H7 (cell line): ENCODE measurements at regions not wholly inside any gene's neighbourhood (a gene's known extent, or its start where the extent isn't known, plus 50 kb on each side); places are given as distances from the start of the nearest gene placed in this dataset.

Experiments used
- DNase-seq: peaks from one replicate; pipeline ENCODE4 v3.0.0; 2012
- H3K27me3 ChIP-seq: 2 replicates; pipeline ENCODE4 v1.6.0; 2011; ENCODE audit warnings: mild to moderate bottlenecking, low read length; ENCODE audit not compliant: control insufficient read depth, insufficient read depth
- H3K36me3 ChIP-seq: replicated peaks from 2 replicates; pipeline ENCODE4 v1.5.1; 2011; ENCODE audit warnings: low read length; ENCODE audit not compliant: control insufficient read depth, insufficient read depth
- H3K4me3 ChIP-seq: 2 replicates; pipeline ENCODE4 v1.5.1; 2011; ENCODE audit warnings: low read depth, mild to moderate bottlenecking, control low read depth, low read length, moderate library complexity; ENCODE audit not compliant: insufficient read depth

DNA sequence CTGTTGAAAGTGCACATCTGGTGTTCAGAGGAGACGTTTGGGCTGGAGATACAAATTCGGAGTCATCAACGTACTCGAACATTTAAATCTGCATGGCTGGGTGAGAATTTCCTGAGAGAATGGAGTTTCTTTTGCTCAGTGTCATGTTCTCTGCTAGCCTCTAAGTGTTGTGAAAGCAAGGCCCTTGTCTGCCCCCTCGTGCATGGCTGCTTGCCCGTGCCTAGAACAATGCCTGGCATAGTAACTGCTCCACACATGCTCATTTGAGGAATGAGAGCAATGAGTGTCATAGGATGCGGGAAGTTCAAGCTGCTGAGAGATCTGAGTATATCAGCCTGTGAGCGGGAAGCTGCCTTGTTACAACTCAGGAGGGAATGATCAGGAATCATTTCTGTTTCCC lies 171.1 kb upstream of the CSF3R start:
- H3K4me3 ChIP-seq = no peak overlapping the region
- no peak for DNase-seq
- no peaks in the 10 kb centered on the region for H3K36me3 ChIP-seq
- peaks cover 3% of the 10 kb centered on the region; the same call in 1 of the 2 replicates for H3K27me3 ChIP-seq

DNA sequence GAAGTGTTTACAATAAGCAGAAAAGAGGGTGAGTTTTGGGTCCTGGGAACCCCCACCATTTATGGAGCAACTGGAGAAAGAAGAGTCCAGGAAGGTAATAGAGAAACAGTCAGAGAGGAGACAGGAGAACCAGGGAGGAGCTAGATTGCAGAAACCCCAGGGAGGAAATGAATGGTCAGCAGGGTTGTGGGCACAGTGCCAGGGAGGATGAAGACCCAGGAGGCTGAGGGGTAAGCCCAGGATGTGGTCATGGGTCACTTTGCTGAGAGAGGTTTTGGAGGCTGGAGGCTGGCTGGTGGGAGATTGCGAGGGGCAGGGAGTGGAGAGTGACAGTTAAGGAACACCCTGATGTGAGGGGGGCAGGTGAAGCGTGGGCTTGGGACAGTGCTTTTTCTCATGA lies 169.9 kb upstream of the CSF3R start:
- no peak overlapping the region for H3K4me3 ChIP-seq
- H3K36me3 ChIP-seq = no peaks in the 10 kb centered on the region
- no peak for DNase-seq
- H3K27me3 ChIP-seq = peaks cover 3% of the 10 kb centered on the region; the same call in 1 of the 2 replicates

DNA sequence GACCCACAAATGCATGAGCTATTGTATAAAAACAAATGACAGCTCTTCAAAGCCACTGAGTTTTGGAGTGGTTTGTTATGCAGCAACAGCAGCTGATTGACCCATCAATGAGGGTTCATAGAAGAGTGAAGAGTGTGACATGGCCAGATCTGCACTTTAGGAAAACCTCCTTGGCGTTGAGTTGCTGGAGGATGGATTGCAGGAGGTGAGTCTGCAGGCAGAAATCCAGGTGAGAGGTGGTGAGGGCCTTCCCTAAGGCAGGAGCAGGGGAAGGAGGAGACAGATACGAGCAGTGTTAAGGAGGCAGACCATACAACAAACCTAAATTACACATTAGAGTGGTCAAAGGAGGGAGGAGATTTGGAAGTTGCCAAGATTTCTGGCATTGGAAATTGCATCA lies 169.3 kb upstream of the CSF3R start:
- peaks cover 3% of the 10 kb centered on the region; the same call in 1 of the 2 replicates for H3K27me3 ChIP-seq
- no peak for DNase-seq
- H3K36me3 ChIP-seq = no peaks in the 10 kb centered on the region
- no peak overlapping the region for H3K4me3 ChIP-seq

DNA sequence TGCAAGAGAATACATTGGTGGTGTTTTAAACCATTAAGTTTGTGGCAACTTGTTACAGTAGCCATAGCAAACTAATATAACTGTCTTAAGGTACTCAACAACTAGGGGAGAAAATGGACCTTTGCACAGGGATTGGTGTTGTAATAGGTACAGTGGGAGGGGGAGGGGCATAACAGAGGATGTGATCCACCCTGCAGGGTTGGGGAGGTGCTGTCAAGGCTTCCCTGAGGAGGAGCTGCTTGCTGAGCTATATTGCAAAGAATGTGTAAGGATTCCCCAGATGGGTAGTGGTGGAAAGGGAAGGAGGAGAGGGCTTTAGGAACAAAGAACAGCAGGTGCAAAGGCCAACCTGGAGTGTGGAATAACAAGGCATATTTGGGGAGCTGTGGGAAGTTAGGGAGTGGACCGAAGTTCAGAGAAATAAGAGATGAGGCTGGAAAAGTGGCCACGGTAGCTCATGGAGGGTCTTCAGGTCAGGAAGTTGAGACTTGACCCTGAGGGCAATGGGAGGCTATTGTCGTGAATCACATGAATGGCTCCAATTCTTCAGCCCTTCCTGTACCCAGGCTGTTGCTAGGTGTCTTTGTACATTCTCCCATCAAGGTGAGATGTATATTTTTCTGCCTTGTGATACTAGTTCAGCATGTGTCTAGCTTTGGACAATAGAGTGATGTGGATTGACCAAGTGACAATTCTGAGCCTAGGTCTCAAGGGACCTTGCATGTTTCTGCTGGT lies 168.6 kb upstream of the CSF3R start:
- DNase-seq = no peak
- Histone ChIP-seq H3K4me3 (no peak overlapping the region), H3K27me3 (peaks cover 3% of the 10 kb centered on the region; the same call in 1 of the 2 replicates), H3K36me3 (no peaks in the 10 kb centered on the region)

DNA sequence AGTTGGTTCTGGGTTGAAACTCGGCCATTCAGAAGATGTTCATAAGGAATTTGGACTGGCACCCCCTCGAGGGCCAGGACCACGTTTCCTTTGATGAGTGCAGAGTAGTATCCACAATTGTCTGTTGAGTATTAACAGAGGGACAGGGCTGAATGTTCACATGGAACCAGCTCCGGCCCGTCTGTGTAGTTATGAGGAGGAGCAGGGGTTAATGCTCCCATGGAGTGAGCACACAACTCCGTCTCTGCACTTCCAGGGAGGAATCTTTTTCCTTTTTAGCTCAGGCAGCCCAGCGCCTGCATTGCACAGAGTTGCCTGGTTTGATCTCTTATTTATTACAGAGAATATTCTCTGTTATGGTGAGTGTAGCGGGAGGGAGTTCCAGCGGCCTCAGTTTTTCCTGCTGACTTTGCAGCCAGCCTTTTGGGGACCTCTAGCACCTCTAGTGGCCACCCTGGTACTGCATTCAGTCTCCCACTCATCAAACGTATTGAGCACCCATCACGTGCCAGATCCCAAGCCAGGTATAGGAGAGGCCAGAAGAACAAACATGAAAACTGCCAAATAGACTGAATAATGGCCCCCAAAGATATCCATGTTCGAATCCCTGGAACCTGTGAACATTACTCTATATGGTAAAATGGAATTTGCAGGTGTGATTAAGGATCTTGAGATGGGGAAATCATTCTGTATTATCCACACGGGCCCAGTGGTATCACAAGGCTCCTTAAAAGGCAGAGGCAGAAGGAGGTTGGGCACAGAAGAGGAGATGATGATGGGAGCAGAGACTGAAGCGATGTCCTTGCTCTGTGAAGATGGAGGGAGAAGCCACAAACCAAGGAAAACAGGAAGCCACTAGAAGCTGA lies 167.7 kb upstream of the CSF3R start:
- Histone ChIP-seq H3K27me3 (peaks cover 3% of the 10 kb centered on the region; the same call in 1 of the 2 replicates), H3K36me3 (no peaks in the 10 kb centered on the region), H3K4me3 (no peak overlapping the region)

DNA sequence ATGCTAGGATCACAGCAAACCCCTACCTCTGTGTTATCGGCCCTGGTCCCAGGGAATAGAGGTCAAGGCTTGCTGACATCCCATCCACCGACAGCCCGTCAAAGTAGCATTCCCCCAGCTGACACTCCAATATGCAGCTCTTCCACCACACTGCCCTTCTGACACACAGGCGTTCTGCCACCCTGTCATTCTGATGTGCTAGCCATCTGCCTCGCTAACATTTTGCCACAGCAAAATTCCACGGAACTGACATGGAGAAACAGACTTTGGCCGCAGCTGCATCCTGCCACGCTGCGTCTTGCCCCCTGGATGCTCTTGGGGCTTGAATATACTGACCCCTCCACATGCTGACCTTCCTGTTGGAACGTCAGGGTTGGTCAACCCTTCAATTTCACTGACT lies 163.2 kb upstream of the CSF3R start:
- peaks cover 3% of the 10 kb centered on the region; the same call in 1 of the 2 replicates for H3K27me3 ChIP-seq
- H3K36me3 ChIP-seq = no peaks in the 10 kb centered on the region
- no peak overlapping the region for H3K4me3 ChIP-seq

More for the DNA sequence above, 167.7 kb upstream of the CSF3R start:
- DNase-seq = peak; percentile 84

DNA sequence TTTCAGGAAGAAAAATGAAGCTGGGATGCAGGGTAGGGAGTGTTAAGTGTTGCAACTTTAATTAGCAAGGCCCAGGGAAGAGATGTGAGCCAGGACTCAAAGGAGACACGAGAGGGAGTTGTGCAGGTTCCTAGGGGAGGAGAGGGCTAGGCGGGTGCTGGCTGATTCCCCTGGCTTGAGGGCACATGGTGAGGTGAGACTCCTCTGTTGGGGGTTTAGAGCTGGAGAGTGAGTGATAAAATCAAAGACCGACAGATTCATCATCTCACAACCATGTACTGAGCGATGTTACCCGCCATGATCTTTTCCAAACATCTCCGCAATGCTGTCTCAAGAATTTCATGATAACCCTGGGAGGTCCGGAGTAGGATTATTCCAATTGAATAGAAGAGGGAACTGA lies 161.8 kb upstream of the CSF3R start:
- DNase-seq = no peak
- no peak overlapping the region for H3K4me3 ChIP-seq
- H3K27me3 ChIP-seq = no peaks in the 10 kb centered on the region
- H3K36me3 ChIP-seq = no peaks in the 10 kb centered on the region

More for the DNA sequence above, 163.2 kb upstream of the CSF3R start:
- no peak for DNase-seq

DNA sequence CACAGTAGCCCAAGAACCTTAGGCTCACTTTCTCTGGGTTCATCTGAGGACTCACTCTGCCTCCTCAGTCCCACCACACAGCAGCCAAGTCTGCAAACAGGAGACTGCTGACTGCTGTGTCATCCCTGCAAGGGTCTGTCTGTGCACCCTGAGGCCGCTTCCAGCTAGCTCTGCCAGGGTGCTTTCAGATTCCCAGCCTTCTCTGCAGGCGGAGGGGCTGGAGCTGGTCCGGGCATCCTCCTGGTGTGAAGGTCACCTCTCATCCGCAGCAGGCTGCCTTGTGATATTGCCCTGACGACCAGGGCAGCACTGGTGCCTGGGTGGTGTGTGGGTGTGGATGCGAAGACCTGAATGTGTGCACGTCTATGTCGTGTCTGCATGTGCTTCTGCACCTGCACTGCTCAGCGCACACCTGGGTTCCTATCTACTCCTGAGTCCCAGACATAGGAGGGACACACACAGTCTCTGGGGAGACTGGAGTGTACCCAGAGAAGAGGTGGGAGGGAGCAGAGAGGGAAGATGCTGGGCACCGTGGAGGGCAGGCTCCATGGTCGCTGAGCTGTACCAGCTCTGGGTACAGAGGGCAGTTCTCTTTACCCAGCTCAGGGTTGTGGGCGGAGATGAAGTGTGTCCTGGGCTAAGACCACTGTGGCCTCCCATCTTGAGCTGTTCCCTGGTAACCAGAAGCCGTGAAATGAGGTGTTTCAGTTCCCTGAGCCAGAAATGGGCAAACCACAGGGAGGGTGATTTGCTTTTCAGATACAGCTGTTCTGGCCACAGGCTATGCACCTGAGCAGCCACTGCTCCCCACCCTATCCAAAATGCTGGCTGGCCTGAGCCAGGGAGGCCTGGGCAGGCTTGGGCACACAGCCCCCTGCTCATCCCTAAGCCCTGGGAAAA lies 160.9 kb upstream of the CSF3R start:
- Histone ChIP-seq H3K27me3 (no peaks in the 10 kb centered on the region), H3K4me3 (no peak overlapping the region), H3K36me3 (no peaks in the 10 kb centered on the region)
- DNase-seq = no peak

DNA sequence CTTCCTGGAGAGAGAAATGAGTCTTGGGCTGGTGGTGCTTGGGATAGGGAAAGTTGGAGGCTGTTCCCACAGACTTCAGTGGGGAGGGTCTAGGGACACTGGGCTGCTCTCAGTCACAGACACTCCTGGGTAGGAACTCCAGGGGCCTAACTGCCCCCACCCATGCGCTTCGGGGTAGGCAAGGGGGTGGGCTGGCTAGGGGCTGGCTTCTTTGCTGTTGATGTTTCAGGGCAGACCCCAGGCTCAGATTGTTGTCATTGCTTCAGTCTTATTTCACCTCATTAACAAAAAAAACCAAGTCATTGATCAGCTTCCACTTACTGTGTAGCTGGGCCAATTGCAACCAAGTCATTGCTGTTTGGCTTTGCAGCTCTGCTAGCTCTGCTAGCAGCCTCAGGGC lies 160.1 kb upstream of the CSF3R start:
- Histone ChIP-seq H3K36me3 (no peaks in the 10 kb centered on the region), H3K4me3 (no peak overlapping the region), H3K27me3 (no peaks in the 10 kb centered on the region)
- no peak for DNase-seq

DNA sequence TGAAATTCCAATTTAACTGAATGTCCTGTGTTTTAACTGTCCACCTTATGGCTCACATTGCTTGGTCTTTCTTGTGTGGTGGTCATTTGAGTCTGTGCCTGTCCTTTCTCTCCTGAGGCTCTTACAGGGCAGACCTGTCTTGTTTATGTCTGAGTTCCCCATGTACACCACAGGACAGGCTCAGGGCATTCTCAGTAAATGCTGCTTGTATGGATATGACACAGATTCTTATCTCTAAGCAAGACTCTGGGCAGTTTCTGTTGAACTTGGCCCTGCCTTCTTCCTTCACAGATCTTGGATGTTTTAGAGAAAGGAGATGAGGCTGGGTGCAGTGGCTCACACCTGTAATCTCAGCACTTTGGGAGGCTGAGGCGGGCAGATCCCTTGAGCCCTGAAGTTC lies 159.1 kb upstream of the CSF3R start:
- DNase-seq = no peak
- Histone ChIP-seq H3K4me3 (no peak overlapping the region), H3K27me3 (no peaks in the 10 kb centered on the region), H3K36me3 (no peaks in the 10 kb centered on the region)

DNA sequence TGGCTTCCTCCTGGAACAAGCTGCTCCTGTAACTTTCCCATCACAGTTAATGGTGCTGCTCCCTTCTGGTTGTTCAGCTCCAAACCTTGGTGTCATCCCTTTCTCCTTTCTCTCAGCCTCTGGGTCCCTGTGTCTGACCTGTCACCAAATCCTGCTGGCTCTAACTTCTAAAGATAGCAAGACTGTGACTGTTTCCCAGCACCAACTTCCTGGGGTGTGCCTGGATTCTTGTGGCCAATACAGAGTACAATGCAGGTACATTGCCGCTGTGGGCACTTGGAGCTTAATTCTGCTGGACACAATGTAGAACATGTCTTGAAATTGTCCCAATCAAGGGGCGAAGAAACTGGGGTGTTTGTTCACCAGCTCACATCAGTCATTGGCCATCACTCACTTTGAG lies 156.7 kb upstream of the CSF3R start:
- DNase-seq = no peak
- H3K4me3 ChIP-seq = no peak overlapping the region
- H3K36me3 ChIP-seq = no peaks in the 10 kb centered on the region
- no peaks in the 10 kb centered on the region for H3K27me3 ChIP-seq

DNA sequence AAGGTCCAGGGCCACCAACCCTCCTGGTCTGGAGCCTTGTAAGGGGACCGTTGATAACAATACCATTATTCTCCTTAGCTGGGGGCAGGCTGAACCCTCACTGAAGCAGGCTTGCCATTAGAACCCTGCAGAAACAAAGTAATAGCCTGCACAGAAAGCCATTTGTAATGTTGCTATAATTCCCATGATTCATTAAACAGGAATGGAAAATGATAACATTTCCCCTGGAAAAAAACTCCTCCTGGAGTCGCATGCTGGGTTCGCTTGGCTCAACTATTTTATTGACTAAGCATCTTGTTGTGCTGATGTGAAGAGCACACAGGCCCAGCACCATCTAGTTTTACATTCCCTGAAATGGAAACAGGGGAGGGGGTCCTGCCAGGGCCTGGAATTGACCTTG lies 155.6 kb upstream of the CSF3R start:
- Histone ChIP-seq H3K4me3 (no peak overlapping the region), H3K27me3 (no peaks in the 10 kb centered on the region)
- DNase-seq = no peak

DNA sequence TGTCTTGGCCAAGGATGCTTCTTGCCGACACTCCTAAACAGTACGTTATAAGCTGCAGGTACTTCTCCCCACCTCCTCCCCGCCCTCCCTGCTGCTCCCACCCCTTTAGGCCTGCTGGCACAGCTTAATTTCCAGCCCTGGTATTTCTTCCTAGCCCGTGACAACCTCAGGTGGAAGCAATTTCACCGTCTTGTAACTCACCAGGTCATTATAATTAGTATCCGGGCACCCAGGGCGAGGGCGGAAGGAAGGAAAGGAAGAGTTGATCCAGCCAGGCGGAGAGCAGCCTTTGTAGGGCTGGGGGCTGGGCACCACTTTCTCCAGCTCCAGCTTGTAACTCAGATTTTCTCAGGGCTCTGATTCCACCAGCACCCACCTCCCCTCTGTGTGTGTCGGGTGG lies 153.5 kb upstream of the CSF3R start:
- H3K27me3 ChIP-seq = no peaks in the 10 kb centered on the region
- no peak for DNase-seq
- H3K36me3 ChIP-seq = no peaks in the 10 kb centered on the region
- H3K4me3 ChIP-seq = no peak overlapping the region

More for the DNA sequence above, 155.6 kb upstream of the CSF3R start:
- H3K36me3 ChIP-seq = no peaks in the 10 kb centered on the region

DNA sequence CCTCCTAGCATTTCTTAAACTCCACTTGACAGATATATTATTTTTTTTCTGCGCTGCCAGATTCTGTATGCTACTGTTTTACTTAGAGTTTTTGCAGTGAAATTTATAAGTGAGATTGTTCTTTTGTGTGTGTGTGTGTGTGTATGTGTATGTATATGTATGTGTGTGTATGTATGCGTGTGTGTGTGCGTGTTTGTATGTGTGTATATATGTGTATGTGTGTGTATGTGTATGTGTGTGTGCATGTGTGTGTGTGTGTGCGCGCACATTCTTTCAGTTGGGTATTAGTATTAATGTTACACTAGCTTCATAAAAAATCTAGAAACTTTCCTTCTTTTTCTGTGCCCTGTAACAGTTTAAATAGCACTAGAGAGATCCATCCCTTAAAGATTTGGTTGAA lies 152.6 kb upstream of the CSF3R start:
- no peak overlapping the region for H3K4me3 ChIP-seq
- no peaks in the 10 kb centered on the region for H3K36me3 ChIP-seq
- no peak for DNase-seq
- H3K27me3 ChIP-seq = no peaks in the 10 kb centered on the region
